ENCODE measurements at regions not wholly inside any gene's neighbourhood (a gene's known extent, or its start where the extent isn't known, plus 50 kb on each side); places are given as distances from the start of the nearest gene placed in this dataset.
"Not testable (repeated sequence)": the region's sequence is repeated elsewhere in the genome, so short reads cannot be mapped to it uniquely, and the experiment has no call there.

GRCh38 chr6:74451953-74452352, 753.9 kb downstream of the COL12A1 start:
- Histone ChIP-seq H2AK5ac (ENCODE audit: low read length) (no peak overlapping the region), H3K4me2 (ENCODE audit: low read length) (no peak overlapping the region), H3K4ac (ENCODE audit: low read depth, low read length) (no peak overlapping the region), H2BK15ac (replicated peaks; ENCODE audit: low read depth) (no peak overlapping the region), H3K79me2 (ENCODE audit: control insufficient read depth, insufficient read depth, low read length) (no peaks in the 10 kb centered on the region), H3K23ac (ENCODE audit: low read length) (no peak overlapping the region), H3K36me3 (ENCODE audit: control insufficient read depth, insufficient read depth, low read length) (no peaks in the 10 kb centered on the region), H3K27ac (ENCODE audit: low read depth, low read length) (no peak overlapping the region), H4K5ac (ENCODE audit: low read length) (no peak overlapping the region), H3K4me3 (ENCODE audit: low read length) (no peak overlapping the region), H3K79me1 (ENCODE audit: low read length) (no peaks in the 10 kb centered on the region), H3K56ac (ENCODE audit: low read length) (no peak overlapping the region), H3K4me1 (ENCODE audit: control insufficient read depth, low read depth, low read length) (no peaks in the 10 kb centered on the region), H3K9ac (ENCODE audit: low read length) (no peak overlapping the region), H2BK5ac (ENCODE audit: low read length) (no peak overlapping the region), H2BK120ac (ENCODE audit: low read depth, low read length) (no peak overlapping the region), H3K27me3 (ENCODE audit: insufficient read depth, low read length, poor library complexity) (no peaks in the 10 kb centered on the region), H4K8ac (ENCODE audit: low read depth, low read length) (no peak overlapping the region), H3K18ac (ENCODE audit: low read length) (no peak overlapping the region)
- no peak for DNase-seq
- WGBS (ENCODE audit: extremely low coverage, insufficient coverage, low lambda C conversion rate): no CpG with 5 or more reads among the region's 5 CpGs

- DNase-seq: no peak
- Histone ChIP-seq H3K4me3 (ENCODE audit: low read length) (no peak overlapping the region), H3K18ac (ENCODE audit: low read length) (no peak overlapping the region), H3K4me1 (ENCODE audit: control insufficient read depth, low read depth, low read length) (no peaks in the 10 kb centered on the region), H3K9ac (ENCODE audit: low read length) (no peak overlapping the region), H3K4me2 (ENCODE audit: low read length) (no peak overlapping the region), H3K23ac (ENCODE audit: low read length) (no peak overlapping the region), H3K36me3 (ENCODE audit: control insufficient read depth, insufficient read depth, low read length) (no peaks in the 10 kb centered on the region), H4K8ac (ENCODE audit: low read depth, low read length) (no peak overlapping the region), H2AK5ac (ENCODE audit: low read length) (no peak overlapping the region), H3K27ac (ENCODE audit: low read depth, low read length) (no peak overlapping the region), H3K79me2 (ENCODE audit: control insufficient read depth, insufficient read depth, low read length) (no peaks in the 10 kb centered on the region), H2BK15ac (replicated peaks; ENCODE audit: low read depth) (no peak overlapping the region), H2BK5ac (ENCODE audit: low read length) (no peak overlapping the region), H3K56ac (ENCODE audit: low read length) (no peak overlapping the region), H4K5ac (ENCODE audit: low read length) (no peak overlapping the region), H3K4ac (ENCODE audit: low read depth, low read length) (no peak overlapping the region), H3K79me1 (ENCODE audit: low read length) (no peaks in the 10 kb centered on the region), H2BK120ac (ENCODE audit: low read depth, low read length) (no peak overlapping the region), H3K27me3 (ENCODE audit: insufficient read depth, low read length, poor library complexity) (no peaks in the 10 kb centered on the region)
- no CpG with 5 or more reads among the region's 4 CpGs for WGBS (ENCODE audit: extremely low coverage, insufficient coverage, low lambda C conversion rate)
Observed at GRCh38 chr6:74448850-74449249, 752.8 kb downstream of the CD109 start.

- no peak for DNase-seq
- Histone ChIP-seq H2BK5ac (ENCODE audit: low read length) (no peak overlapping the region), H3K9ac (ENCODE audit: low read length) (no peak overlapping the region), H3K27me3 (ENCODE audit: insufficient read depth, low read length, poor library complexity) (no peaks in the 10 kb centered on the region), H2AK5ac (ENCODE audit: low read length) (no peak overlapping the region), H3K79me1 (ENCODE audit: low read length) (no peaks in the 10 kb centered on the region), H3K27ac (ENCODE audit: low read depth, low read length) (no peak overlapping the region), H3K4ac (ENCODE audit: low read depth, low read length) (no peak overlapping the region), H2BK15ac (replicated peaks; ENCODE audit: low read depth) (no peak overlapping the region), H2BK120ac (ENCODE audit: low read depth, low read length) (no peak overlapping the region), H3K23ac (ENCODE audit: low read length) (no peak overlapping the region), H4K5ac (ENCODE audit: low read length) (no peak overlapping the region), H3K4me2 (ENCODE audit: low read length) (no peak overlapping the region), H3K4me1 (ENCODE audit: control insufficient read depth, low read depth, low read length) (no peaks in the 10 kb centered on the region), H3K56ac (ENCODE audit: low read length) (no peak overlapping the region), H4K8ac (ENCODE audit: low read depth, low read length) (no peak overlapping the region), H3K18ac (ENCODE audit: low read length) (no peak overlapping the region), H3K36me3 (ENCODE audit: control insufficient read depth, insufficient read depth, low read length) (no peaks in the 10 kb centered on the region), H3K4me3 (ENCODE audit: low read length) (no peak overlapping the region), H3K79me2 (ENCODE audit: control insufficient read depth, insufficient read depth, low read length) (no peaks in the 10 kb centered on the region)
- WGBS (ENCODE audit: extremely low coverage, insufficient coverage, low lambda C conversion rate): no CpG with 5 or more reads among the region's 5 CpGs
Observed at GRCh38 chr6:74447013-74447412, 751.0 kb downstream of the CD109 start.

GRCh38 chr6:74439123-74439811, 743.3 kb downstream of the CD109 start:
- WGBS (ENCODE audit: extremely low coverage, insufficient coverage, low lambda C conversion rate): no CpG with 5 or more reads among the region's 1 CpG
- Histone ChIP-seq H3K27me3 (ENCODE audit: insufficient read depth, low read length, poor library complexity) (no peaks in the 10 kb centered on the region), H2BK15ac (replicated peaks; ENCODE audit: low read depth) (no peak overlapping the region), H3K18ac (ENCODE audit: low read length) (no peak overlapping the region), H3K79me2 (ENCODE audit: control insufficient read depth, insufficient read depth, low read length) (no peaks in the 10 kb centered on the region), H3K56ac (ENCODE audit: low read length) (no peak overlapping the region), H2BK5ac (ENCODE audit: low read length) (no peak overlapping the region), H3K4me2 (ENCODE audit: low read length) (no peak overlapping the region), H3K23ac (ENCODE audit: low read length) (no peak overlapping the region), H3K4me1 (ENCODE audit: control insufficient read depth, low read depth, low read length) (no peaks in the 10 kb centered on the region), H2BK120ac (ENCODE audit: low read depth, low read length) (no peak overlapping the region), H3K79me1 (ENCODE audit: low read length) (no peaks in the 10 kb centered on the region), H3K4ac (ENCODE audit: low read depth, low read length) (no peak overlapping the region), H3K36me3 (ENCODE audit: control insufficient read depth, insufficient read depth, low read length) (no peaks in the 10 kb centered on the region), H4K8ac (ENCODE audit: low read depth, low read length) (no peak overlapping the region), H4K5ac (ENCODE audit: low read length) (no peak overlapping the region), H3K9ac (ENCODE audit: low read length) (no peak overlapping the region), H2AK5ac (ENCODE audit: low read length) (no peak overlapping the region), H3K4me3 (ENCODE audit: low read length) (no peak overlapping the region), H3K27ac (ENCODE audit: low read depth, low read length) (no peak overlapping the region)
- no peak for DNase-seq

GRCh38 chr6:74438395-74438794, 742.4 kb downstream of the CD109 start:
- H3K4me1 ChIP-seq (ENCODE audit: control insufficient read depth, low read depth, low read length); H3K36me3 ChIP-seq (ENCODE audit: control insufficient read depth, insufficient read depth, low read length); H3K27me3 ChIP-seq (ENCODE audit: insufficient read depth, low read length, poor library complexity); H4K8ac ChIP-seq (ENCODE audit: low read depth, low read length); H3K18ac ChIP-seq (ENCODE audit: low read length); H4K5ac ChIP-seq (ENCODE audit: low read length); H3K23ac ChIP-seq (ENCODE audit: low read length); H3K56ac ChIP-seq (ENCODE audit: low read length); H3K4ac ChIP-seq (ENCODE audit: low read depth, low read length); H3K9ac ChIP-seq (ENCODE audit: low read length); H2BK15ac ChIP-seq (replicated peaks; ENCODE audit: low read depth); H3K4me2 ChIP-seq (ENCODE audit: low read length); H3K79me2 ChIP-seq (ENCODE audit: control insufficient read depth, insufficient read depth, low read length); H3K27ac ChIP-seq (ENCODE audit: low read depth, low read length); H3K79me1 ChIP-seq (ENCODE audit: low read length); DNase-seq; H2BK5ac ChIP-seq (ENCODE audit: low read length); H2AK5ac ChIP-seq (ENCODE audit: low read length); H2BK120ac ChIP-seq (ENCODE audit: low read depth, low read length); H3K4me3 ChIP-seq (ENCODE audit: low read length): not testable (repeated sequence)
- WGBS (ENCODE audit: extremely low coverage, insufficient coverage, low lambda C conversion rate): no CpG with 5 or more reads among the region's 1 CpG

GRCh38 chr6:74434171-74434570, 738.2 kb downstream of the CD109 start:
- Histone ChIP-seq H3K27me3 (ENCODE audit: insufficient read depth, low read length, poor library complexity) (no peaks in the 10 kb centered on the region), H2BK120ac (ENCODE audit: low read depth, low read length) (no peak overlapping the region), H3K79me2 (ENCODE audit: control insufficient read depth, insufficient read depth, low read length) (no peaks in the 10 kb centered on the region), H2BK15ac (replicated peaks; ENCODE audit: low read depth) (no peak overlapping the region), H3K4ac (ENCODE audit: low read depth, low read length) (no peak overlapping the region), H3K4me2 (ENCODE audit: low read length) (no peak overlapping the region), H3K56ac (ENCODE audit: low read length) (no peak overlapping the region), H3K4me1 (ENCODE audit: control insufficient read depth, low read depth, low read length) (no peaks in the 10 kb centered on the region), H3K4me3 (ENCODE audit: low read length) (no peak overlapping the region), H2BK5ac (ENCODE audit: low read length) (no peak overlapping the region), H4K8ac (ENCODE audit: low read depth, low read length) (no peak overlapping the region), H3K36me3 (ENCODE audit: control insufficient read depth, insufficient read depth, low read length) (no peaks in the 10 kb centered on the region), H2AK5ac (ENCODE audit: low read length) (no peak overlapping the region), H3K18ac (ENCODE audit: low read length) (no peak overlapping the region), H3K9ac (ENCODE audit: low read length) (no peak overlapping the region), H3K23ac (ENCODE audit: low read length) (no peak overlapping the region), H3K27ac (ENCODE audit: low read depth, low read length) (no peak overlapping the region), H3K79me1 (ENCODE audit: low read length) (no peaks in the 10 kb centered on the region), H4K5ac (ENCODE audit: low read length) (no peak overlapping the region)
- no peak for DNase-seq
